Lung (tissue), 11 donors: ENCODE measurements at regions not wholly inside any gene's neighbourhood (a gene's known extent, or its start where the extent isn't known, plus 50 kb on each side); places are given as distances from the start of the nearest gene placed in this dataset.

Experiments
- ATAC-seq: fragments of 200-7000 bp; cut with Tn5 transposase; one replicate; pipeline ENCODE4 v1.9.1; 2020; ENCODE audit warnings: moderate number of reproducible peaks; ENCODE audit not compliant: insufficient read depth, low FRiP score
- DNase-seq, 3 donors: peaks; one replicate each; pipeline ENCODE4 v3.0.0-alpha.2; 2013 to 2017
- H3K27ac ChIP-seq, 2 donors: one replicate each; pipeline ENCODE4 v1.5.1; 2013; ENCODE audit warnings: mild to moderate bottlenecking in 2 of 2, moderate library complexity in 2 of 2, control low read depth in 1 of 2, inconsistent platforms in 1 of 2, low read depth in 1 of 2, low read length in 1 of 2
- H3K27me3 ChIP-seq, 3 donors: one replicate each; pipeline ENCODE4 v1.5.1; 2013; ENCODE audit warnings: low read length in 2 of 3; ENCODE audit not compliant: control insufficient read depth in 3 of 3, insufficient read depth in 3 of 3
- H3K36me3 ChIP-seq, 4 donors: one replicate each; pipeline ENCODE4 v1.5.1; 2013; ENCODE audit warnings: low read length in 4 of 4, mild to moderate bottlenecking in 1 of 4, moderate library complexity in 1 of 4; ENCODE audit not compliant: control insufficient read depth in 4 of 4, insufficient read depth in 4 of 4
- H3K4me1 ChIP-seq, 5 donors: one replicate each; pipeline ENCODE4 v1.5.1; 2013; ENCODE audit warnings: low read length in 5 of 5, mild to moderate bottlenecking in 2 of 5, moderate library complexity in 1 of 5; ENCODE audit not compliant: control insufficient read depth in 5 of 5, insufficient read depth in 5 of 5
- H3K4me3 ChIP-seq: one replicate; pipeline ENCODE4 v1.5.1; 2013; ENCODE audit warnings: mild to moderate bottlenecking, control low read depth, moderate library complexity
- H3K9ac ChIP-seq, 2 donors: one replicate each; pipeline ENCODE4 v1.5.1; 2013; ENCODE audit warnings: low read length in 2 of 2, control low read depth in 1 of 2; ENCODE audit not compliant: insufficient read depth in 1 of 2
- H3K9me3 ChIP-seq, 4 donors: one replicate each; pipeline ENCODE4 v1.5.1; 2013; ENCODE audit warnings: low read length in 3 of 4, mild to moderate bottlenecking in 1 of 4, moderate library complexity in 1 of 4; ENCODE audit not compliant: control insufficient read depth in 4 of 4, insufficient read depth in 3 of 4
- WGBS, 2 donors: extraction: QIAGEN DNeasy Blood & Tissue Kit; methylation state at CpG; one replicate each; pipeline ENCODE4 v1.1.7; 2013; 5-methylcytosine and 5-hydroxymethylcytosine counted together
- TF ChIP-seq, protein P1 (sequence below): IDR thresholded peaks from 2 replicates; pipeline ENCODE4 v1.5.1; 2012; ENCODE audit warnings: mild to moderate bottlenecking; ENCODE audit errors: control extremely low read depth, extremely low read depth
- donor health status: control.
- donor health status: control.
- donor health status: Bipolar disorder and iron deficiency.
- donor health status: healthy.
- donor health status: DM: yes; HTN: yes; CAD: no.

- 80 to 83% methylated on average over 4 of the region's 4 CpGs for WGBS, 2 donors
- no peak for ATAC-seq
- TF ChIP-seq, protein P1, sequence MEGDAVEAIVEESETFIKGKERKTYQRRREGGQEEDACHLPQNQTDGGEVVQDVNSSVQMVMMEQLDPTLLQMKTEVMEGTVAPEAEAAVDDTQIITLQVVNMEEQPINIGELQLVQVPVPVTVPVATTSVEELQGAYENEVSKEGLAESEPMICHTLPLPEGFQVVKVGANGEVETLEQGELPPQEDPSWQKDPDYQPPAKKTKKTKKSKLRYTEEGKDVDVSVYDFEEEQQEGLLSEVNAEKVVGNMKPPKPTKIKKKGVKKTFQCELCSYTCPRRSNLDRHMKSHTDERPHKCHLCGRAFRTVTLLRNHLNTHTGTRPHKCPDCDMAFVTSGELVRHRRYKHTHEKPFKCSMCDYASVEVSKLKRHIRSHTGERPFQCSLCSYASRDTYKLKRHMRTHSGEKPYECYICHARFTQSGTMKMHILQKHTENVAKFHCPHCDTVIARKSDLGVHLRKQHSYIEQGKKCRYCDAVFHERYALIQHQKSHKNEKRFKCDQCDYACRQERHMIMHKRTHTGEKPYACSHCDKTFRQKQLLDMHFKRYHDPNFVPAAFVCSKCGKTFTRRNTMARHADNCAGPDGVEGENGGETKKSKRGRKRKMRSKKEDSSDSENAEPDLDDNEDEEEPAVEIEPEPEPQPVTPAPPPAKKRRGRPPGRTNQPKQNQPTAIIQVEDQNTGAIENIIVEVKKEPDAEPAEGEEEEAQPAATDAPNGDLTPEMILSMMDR: no peak
Measured at GRCh38 chr2:7210712-7211111, 293.5 kb downstream of the RNF144A start.

DNA sequence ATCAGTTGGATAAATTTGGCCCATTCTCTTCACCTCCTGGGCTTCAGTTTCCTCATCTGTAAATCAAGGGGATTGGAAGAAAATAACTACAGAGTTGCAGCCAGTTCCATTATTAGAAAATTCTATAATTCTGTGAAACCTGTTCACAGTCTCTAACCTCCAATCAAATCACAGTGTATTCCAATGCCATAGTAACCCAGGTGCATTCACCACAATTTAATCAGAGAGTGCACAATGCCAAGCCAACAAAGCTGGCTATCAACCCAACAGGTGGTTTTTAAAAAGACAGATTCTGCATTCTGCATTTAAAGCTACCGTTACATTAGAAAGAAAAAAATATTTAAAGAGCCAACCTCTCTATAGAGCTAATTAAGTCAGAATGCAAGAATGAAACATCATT lies 308.6 kb downstream of the RNF144A start:
- Histone ChIP-seq H3K27me3 (no peaks in the 10 kb centered on the region), H3K36me3 (no peaks in the 10 kb centered on the region), H3K4me1 (peaks cover 0 to 12% (median 0%) of the 10 kb centered on the region in 5 donors), H3K9me3 (no peaks in the 10 kb centered on the region), H3K9ac (no peak overlapping the region), H3K4me3 (no peak overlapping the region), H3K27ac (no peak overlapping the region)
- DNase-seq (no peak), ATAC-seq (no peak)
- 80 to 94% methylated on average over 1 of the region's 1 CpG for WGBS, 2 donors
- TF ChIP-seq, protein P1: no peak

More at GRCh38 chr2:7210712-7211111, 293.5 kb downstream of the RNF144A start:
- Histone ChIP-seq H3K9me3 (no peaks in the 10 kb centered on the region), H3K4me3 (no peak overlapping the region), H3K36me3 (no peaks in the 10 kb centered on the region), H3K4me1 (peaks cover 0 to 1% (median 0%) of the 10 kb centered on the region in 5 donors), H3K9ac (no peak overlapping the region), H3K27ac (no peak overlapping the region), H3K27me3 (no peaks in the 10 kb centered on the region)
- DNase-seq: no peak

DNA sequence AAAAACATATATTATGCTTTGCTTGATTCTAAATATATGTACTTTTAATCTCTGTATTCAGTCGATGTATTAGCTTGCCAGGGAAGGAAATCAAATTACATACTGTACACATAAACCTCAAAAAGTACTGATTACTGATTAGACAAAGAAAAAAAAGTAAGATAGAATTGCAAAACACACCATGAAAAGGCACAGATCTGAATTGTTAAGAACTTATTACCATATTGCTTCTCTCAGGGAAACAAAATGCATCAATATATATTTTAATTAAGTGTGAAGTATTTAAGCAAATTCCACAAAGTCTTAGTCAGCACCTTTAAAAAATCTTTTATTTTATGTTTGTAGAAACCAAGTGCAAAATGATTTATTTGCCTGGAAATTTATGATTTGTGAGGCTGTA lies 309.3 kb downstream of the RNF144A start:
- H3K27ac ChIP-seq: no peak overlapping the region
- no peaks in the 10 kb centered on the region for H3K9me3 ChIP-seq
- H3K4me3 ChIP-seq: no peak overlapping the region
- WGBS, 2 donors: 9 to 14% methylated on average over 1 of the region's 1 CpG
- no peak overlapping the region for H3K9ac ChIP-seq
- DNase-seq (peak in 2 of 3 donors; percentile 46), ATAC-seq (no peak)
- no peaks in the 10 kb centered on the region for H3K36me3 ChIP-seq
- TF ChIP-seq, protein P1: no peak
- H3K27me3 ChIP-seq: no peaks in the 10 kb centered on the region
- H3K4me1 ChIP-seq: peaks cover 0 to 12% (median 0%) of the 10 kb centered on the region in 5 donors

- no peaks in the 10 kb centered on the region for H3K9me3 ChIP-seq
- H3K4me1 ChIP-seq: no peaks in the 10 kb centered on the region
- no peaks in the 10 kb centered on the region for H3K36me3 ChIP-seq
- no peak overlapping the region for H3K27ac ChIP-seq
- no peak overlapping the region for H3K4me3 ChIP-seq
- no peaks in the 10 kb centered on the region for H3K27me3 ChIP-seq
- 31 to 45% methylated on average over 1 of the region's 1 CpG for WGBS, 2 donors
- no peak for ATAC-seq
- no peak for DNase-seq
- TF ChIP-seq, protein P1: no peak
- no peak overlapping the region for H3K9ac ChIP-seq
Measured at GRCh38 chr2:7233126-7233525, 315.9 kb downstream of the RNF144A start.
